NCI-H2196 (cell line): ENCODE measurements at regions not wholly inside any gene's neighbourhood (a gene's known extent, or its start where the extent isn't known, plus 50 kb on each side); places are given as distances from the start of the nearest gene placed in this dataset.

Source experiments
- DNase-seq: peaks from one replicate; lab custom pipeline; 2025; ENCODE audit not compliant: unreplicated experiment; lab: John Stamatoyannopoulos, UW

DNA sequence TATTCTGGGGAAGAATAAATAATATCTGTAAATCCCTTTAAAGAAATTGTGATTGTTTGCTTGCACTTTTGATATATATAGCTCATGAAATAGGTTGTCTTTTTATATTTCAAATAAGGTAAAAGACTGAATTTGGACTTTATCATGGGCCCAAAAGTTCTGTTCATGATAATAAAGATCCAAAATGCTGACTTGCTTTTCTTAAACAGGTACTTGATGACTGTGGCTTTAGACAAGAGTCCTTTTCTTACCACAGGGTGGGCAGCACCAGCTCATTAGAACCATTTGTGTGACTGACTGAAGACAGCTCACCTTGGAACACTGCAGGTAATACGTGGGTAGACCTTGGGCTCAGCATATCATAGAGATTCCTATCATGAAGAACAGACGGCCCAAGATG is 432.6 kb downstream of the ETNK1 start:
- no peak for DNase-seq

- no peak for DNase-seq
These were observed 435.2 kb downstream of the ETNK1 start for GRCh38 chr12:23060161-23060560.

- DNase-seq, result no peak
These were observed 438.2 kb downstream of the ETNK1 start for GRCh38 chr12:23063206-23063605.

GRCh38 chr12:23066095-23066494 is 441.1 kb downstream of the ETNK1 start:
- no peak for DNase-seq

GRCh38 chr12:23083267-23083666 is 458.3 kb downstream of the ETNK1 start:
- peak; percentile 64 for DNase-seq

- DNase-seq, result peak; percentile 99
These were observed 459.4 kb downstream of the ETNK1 start for GRCh38 chr12:23084236-23084995.

DNA sequence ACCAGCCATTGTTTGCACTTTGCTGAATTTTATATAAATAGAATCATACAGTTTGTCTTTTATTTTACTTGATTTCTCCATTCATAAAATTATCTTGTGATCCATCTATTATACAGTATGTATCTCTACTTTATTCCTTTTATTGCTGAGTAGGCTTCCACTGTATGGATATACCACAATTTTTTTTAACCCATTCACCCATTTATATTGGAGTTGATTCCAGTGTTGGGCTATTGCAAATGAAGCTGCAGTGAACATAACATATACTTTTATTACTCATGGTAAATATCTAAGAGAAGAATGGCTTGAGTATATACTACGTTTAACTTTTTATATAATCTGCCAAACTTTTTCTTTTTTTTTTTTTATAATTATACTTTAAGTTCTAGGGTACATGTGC is 463.6 kb downstream of the ETNK1 start:
- DNase-seq, result no peak

- DNase-seq, result no peak
These were observed 468.5 kb downstream of the ETNK1 start for GRCh38 chr12:23093488-23093887.

DNA sequence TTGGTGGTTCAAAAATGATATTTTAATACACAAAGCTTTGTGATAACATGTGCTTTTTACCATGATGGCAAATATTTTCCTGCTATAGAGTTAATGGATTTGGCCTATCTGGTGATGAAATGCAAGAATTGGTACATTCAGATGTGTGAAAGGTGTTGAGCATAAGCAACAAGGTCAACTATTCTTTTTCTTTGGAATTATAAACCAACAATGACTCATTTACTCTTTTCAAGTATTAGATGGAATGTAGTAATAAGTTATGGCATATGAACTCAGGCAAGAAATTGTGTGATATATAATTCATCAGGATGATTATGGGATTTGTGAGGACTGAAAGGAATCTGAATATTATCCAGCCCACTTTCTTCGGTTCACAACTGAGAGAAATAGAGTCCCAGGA is 471.4 kb downstream of the ETNK1 start:
- DNase-seq, result no peak

DNA sequence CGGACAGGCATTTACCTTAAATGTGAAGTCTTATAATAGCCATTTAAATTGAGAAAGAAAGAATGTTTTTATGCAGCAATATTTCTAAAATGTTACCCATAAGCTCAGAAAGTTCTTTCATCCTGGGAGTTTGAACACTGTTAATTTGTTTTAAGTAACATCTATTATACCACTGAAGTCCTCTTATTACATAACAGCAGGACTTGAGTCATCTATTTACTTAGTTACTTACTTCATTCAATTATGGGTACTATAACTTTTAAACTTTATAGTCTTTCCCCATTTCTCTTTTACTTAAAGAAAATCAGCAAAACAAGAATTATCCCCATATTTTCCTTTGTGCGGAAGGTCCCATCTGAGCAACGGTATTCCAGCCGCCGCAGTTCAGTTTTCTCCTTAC is 473.1 kb downstream of the ETNK1 start:
- no peak for DNase-seq

GRCh38 chr12:23098517-23098916 is 473.5 kb downstream of the ETNK1 start:
- no peak for DNase-seq

DNA sequence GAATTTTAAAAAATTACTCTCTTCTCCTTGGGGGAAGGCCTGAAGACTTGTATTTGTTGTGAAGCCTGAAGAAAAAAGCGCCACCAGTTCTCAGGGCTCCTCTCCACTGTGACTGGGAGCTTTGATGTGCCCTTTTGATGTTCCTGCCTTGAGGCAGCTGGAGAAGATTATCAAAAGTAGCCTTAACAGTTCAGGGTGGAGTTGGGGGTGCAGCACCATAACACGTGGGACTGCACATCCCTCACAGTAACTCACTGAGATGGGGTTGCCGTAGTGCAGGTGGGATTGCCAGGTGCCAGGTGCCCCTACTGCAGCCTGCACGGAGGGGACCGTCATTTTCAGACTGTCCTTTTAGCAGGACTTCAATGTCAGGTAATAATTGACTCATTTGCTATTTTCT is 474.1 kb downstream of the ETNK1 start:
- no peak for DNase-seq

DNA sequence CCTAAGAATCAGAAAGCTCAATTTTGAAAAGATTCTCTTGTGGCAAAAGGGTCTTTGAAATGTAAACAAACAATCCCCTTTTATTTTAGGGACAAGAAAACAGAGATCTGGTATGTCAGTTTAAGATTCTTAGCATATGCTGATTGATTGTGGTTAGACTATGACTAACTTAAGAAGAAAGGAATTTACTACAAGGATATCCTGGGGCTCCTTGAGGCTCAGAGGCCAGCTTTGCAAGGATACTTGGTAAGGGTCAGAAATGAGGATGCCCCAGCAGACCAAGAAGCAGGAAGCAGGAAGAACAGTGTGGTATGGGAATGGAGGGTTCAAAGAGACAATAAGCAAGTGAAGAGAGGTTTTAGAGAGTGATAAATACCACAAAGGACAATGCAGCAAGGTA is 474.6 kb downstream of the ETNK1 start:
- no peak for DNase-seq

DNA sequence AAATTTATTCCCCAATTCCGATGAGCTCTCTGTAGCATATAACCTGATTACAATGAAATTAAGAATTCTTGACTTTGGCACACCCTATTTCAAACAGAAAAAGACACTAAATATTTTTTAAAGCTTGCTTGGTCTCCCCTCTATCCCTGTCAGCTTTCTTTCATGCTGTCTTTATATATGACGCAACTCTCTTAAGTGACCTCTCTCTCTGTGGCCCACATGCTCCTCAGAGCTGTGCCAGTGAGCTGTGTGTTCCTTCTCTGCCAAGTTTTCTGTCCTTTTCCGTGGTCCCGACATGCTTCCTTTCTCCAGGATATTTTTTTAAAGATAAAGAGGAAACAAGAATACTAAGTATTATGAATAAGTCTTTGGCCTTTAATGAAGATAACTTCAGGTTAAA is 484.0 kb downstream of the ETNK1 start:
- no peak for DNase-seq

GRCh38 chr12:23113781-23114180 is 488.8 kb downstream of the ETNK1 start:
- DNase-seq, result no peak

DNA sequence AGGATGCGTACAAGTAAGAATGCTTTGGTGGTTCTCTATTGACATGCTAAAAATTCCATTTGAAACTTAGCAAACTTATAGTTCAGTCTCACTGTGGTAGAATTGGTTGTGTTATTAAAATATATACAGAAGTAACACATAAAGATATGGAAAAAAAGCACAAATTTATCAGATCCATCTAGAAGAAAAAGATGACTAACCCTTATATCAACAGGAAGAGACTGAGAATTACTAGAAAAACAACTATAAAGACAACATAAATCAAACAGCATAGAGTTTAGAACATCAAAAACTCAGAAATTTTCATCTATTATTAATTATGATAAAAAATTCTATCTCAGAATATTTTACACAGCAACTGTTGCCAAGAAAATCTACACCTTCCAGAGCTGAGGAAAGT is 491.0 kb downstream of the ETNK1 start:
- DNase-seq, result no peak

DNA sequence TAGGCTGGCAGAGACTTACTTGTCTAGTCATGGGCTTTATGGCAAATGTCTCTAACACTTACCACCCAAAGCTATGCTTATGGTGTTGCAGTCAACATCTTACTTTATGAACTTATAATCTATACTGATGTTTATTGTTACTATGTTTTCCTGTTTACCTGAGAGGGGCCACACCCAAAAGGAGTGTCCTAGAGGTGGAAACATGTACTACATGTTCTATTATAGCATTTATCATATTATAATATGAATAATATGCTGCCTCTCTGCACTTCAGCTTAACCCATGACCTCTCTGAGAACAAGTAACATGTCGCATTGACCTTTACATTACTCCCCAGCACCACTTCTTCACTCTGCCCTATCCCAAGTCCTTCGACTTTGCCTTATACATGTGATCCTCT is 501.8 kb downstream of the ETNK1 start:
- DNase-seq, result no peak

GRCh38 chr12:23127701-23128100 is 502.7 kb downstream of the ETNK1 start:
- no peak for DNase-seq

- no peak for DNase-seq
These were observed 503.5 kb downstream of the ETNK1 start for GRCh38 chr12:23128462-23128861.

DNA sequence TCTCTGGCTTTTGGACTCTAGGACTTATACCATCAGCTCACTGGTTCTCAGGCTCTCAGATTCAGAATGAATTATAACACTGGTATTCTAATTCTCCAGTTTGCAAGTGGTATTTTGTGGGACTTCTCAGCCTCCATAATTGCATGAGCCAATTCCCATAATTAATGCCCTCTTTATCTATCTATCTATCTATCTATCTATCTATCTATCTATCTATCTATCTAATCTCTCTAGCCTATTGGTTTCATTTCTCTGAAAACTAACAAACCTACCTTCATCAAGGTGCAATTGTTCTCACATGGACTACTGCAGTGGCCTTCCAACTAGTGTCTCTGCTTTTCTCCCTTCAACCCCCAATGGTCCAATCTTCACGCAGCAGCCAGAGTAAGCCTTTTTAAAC is 507.4 kb downstream of the ETNK1 start:
- no peak for DNase-seq

DNA sequence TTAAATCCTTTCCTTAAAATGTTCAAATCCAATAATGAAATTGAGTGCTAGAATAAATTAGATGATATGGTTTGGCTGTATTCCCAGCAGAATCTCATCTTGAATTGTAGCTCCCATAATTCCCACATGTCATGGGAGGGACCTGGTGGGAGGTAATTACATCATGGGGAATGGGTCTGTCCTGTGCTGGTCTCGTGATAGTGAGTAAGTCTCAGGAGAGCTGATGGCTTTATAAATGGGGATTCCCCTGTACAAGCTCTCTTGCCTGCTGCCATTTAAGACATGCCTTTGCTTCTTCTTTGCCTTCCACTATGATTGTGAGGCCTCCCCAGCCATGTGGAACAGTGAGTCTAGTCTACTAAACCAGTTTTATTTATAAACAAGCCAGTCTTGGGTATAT is 508.5 kb downstream of the ETNK1 start:
- DNase-seq, result no peak

DNA sequence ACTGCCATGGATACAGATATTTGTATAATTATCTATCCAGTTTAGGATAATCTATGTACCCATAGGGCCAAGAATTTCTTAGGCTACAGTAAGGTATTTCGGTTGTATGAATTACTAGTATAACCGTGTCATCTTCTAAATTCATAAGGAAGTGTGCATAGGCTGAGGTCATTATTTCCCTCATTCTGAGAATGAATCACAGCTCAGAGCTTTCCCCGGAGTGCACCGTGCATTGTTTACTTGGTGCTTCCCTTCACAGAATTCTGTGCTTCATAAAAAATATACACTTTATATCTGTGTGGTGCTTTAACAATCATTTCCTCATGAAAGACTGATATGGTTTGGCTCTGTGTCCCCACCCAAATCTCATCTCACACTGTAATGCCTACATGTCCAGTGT is 514.1 kb downstream of the ETNK1 start:
- no peak for DNase-seq

- DNase-seq, result peak; percentile 46
These were observed 515.7 kb downstream of the ETNK1 start for GRCh38 chr12:23140710-23141109.
